GM06990 (cell line): ENCODE measurements at regions not wholly inside any gene's neighbourhood (a gene's known extent, or its start where the extent isn't known, plus 50 kb on each side); places are given as distances from the start of the nearest gene placed in this dataset.

ENCODE experiments used
- DNase-seq: peaks from one replicate; pipeline ENCODE4 v3.0.0-alpha.2; 2011; ENCODE audit not compliant: insufficient read length; ENCODE audit errors: extremely low read depth
- H3K27me3 ChIP-seq: replicated peaks from 2 replicates; pipeline ENCODE4 v1.6.0; 2011; ENCODE audit warnings: low read length; ENCODE audit not compliant: control insufficient read depth, insufficient read depth
- H3K36me3 ChIP-seq: 2 replicates; pipeline ENCODE4 v1.5.1; 2011; ENCODE audit warnings: low read length; ENCODE audit not compliant: control insufficient read depth, insufficient read depth
- H3K4me3 ChIP-seq: replicated peaks from 2 replicates; pipeline ENCODE4 v1.5.1; 2011; ENCODE audit warnings: low read depth, mild to moderate bottlenecking, control low read depth, low read length
- CTCF ChIP-seq: IDR thresholded peaks from 2 replicates; pipeline ENCODE4 v1.5.1; 2011; ENCODE audit warnings: low read length, control low read depth, mild to moderate bottlenecking, inconsistent platforms; ENCODE audit not compliant: insufficient read depth, poor library complexity, severe bottlenecking

- Histone ChIP-seq H3K27me3 (no peaks in the 10 kb centered on the region), H3K36me3 (no peaks in the 10 kb centered on the region), H3K4me3 (no peak overlapping the region)
- DNase-seq, result no peak
- no peak for TF ChIP-seq CTCF
Observed at GRCh38 chr17:53696286-53696685, 126.4 kb upstream of the KIF2B start.

GRCh38 chr17:53687324-53687723 is 135.4 kb upstream of the KIF2B start:
- Histone ChIP-seq H3K27me3 (no peaks in the 10 kb centered on the region), H3K4me3 (no peak overlapping the region), H3K36me3 (no peaks in the 10 kb centered on the region)
- no peak for DNase-seq
- no peak for TF ChIP-seq CTCF

- no peak for TF ChIP-seq CTCF
- H3K4me3 ChIP-seq, result no peak overlapping the region
- H3K27me3 ChIP-seq, result no peaks in the 10 kb centered on the region
- no peak for DNase-seq
- H3K36me3 ChIP-seq, result no peaks in the 10 kb centered on the region
Observed at GRCh38 chr17:53680745-53681144, 142.0 kb upstream of the KIF2B start.

GRCh38 chr17:53668854-53669253 is 153.9 kb upstream of the KIF2B start:
- H3K4me3 ChIP-seq, result no peak overlapping the region
- H3K36me3 ChIP-seq, result no peaks in the 10 kb centered on the region
- no peaks in the 10 kb centered on the region for H3K27me3 ChIP-seq
- no peak for DNase-seq
- TF ChIP-seq CTCF, result no peak

GRCh38 chr17:53662608-53663007 is 160.1 kb upstream of the KIF2B start:
- TF ChIP-seq CTCF, result no peak
- Histone ChIP-seq H3K4me3 (no peak overlapping the region), H3K27me3 (no peaks in the 10 kb centered on the region), H3K36me3 (no peaks in the 10 kb centered on the region)
- DNase-seq, result no peak

GRCh38 chr17:53659181-53659580 is 163.5 kb upstream of the KIF2B start:
- Histone ChIP-seq H3K36me3 (no peaks in the 10 kb centered on the region), H3K27me3 (no peaks in the 10 kb centered on the region), H3K4me3 (no peak overlapping the region)
- no peak for DNase-seq
- TF ChIP-seq CTCF, result no peak
